GM12864 (cell line): ENCODE measurements at regions not wholly inside any gene's neighbourhood (a gene's known extent, or its start where the extent isn't known, plus 50 kb on each side); places are given as distances from the start of the nearest gene placed in this dataset.

Experiments used
- DNase-seq: peaks from one replicate; pipeline ENCODE4 v3.0.0-alpha.2; 2011; ENCODE audit warnings: low read depth
- H3K4me3 ChIP-seq: 2 replicates; pipeline ENCODE4 v1.5.1; 2011; ENCODE audit warnings: mild to moderate bottlenecking, low read depth, low read length, control low read depth
- TF ChIP-seq, protein P1 (sequence below): IDR thresholded peaks from 2 replicates; pipeline ENCODE4 v1.5.1; 2011; ENCODE audit warnings: low read depth, mild to moderate bottlenecking, moderate library complexity, low read length, control low read depth, inconsistent platforms; ENCODE audit errors: missing control alignments

DNA sequence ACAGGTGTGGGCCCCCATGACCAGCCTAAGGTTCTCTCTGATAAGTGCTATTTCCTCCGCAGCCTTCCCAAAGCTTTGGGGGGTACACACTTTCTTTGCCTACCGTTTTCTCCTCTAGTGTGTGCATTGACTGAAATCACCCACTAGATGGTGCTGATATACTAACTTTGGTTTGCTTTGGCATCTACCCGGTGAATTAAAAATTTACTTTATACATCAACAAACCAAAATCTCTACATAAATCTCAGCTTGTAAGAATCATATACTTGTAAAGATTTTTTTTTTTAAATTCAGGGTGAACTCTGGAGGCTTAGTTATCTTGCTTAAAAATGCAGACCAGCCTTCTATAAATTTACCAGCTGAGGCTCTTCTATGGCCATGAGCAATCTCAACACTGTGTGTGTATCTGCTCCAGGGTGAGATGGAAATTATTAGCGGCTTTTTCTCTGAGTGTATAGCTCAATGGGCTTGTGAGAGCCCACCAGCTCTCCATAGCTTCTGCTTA lies 475.7 kb upstream of the TNC start:
- TF ChIP-seq, protein P1, sequence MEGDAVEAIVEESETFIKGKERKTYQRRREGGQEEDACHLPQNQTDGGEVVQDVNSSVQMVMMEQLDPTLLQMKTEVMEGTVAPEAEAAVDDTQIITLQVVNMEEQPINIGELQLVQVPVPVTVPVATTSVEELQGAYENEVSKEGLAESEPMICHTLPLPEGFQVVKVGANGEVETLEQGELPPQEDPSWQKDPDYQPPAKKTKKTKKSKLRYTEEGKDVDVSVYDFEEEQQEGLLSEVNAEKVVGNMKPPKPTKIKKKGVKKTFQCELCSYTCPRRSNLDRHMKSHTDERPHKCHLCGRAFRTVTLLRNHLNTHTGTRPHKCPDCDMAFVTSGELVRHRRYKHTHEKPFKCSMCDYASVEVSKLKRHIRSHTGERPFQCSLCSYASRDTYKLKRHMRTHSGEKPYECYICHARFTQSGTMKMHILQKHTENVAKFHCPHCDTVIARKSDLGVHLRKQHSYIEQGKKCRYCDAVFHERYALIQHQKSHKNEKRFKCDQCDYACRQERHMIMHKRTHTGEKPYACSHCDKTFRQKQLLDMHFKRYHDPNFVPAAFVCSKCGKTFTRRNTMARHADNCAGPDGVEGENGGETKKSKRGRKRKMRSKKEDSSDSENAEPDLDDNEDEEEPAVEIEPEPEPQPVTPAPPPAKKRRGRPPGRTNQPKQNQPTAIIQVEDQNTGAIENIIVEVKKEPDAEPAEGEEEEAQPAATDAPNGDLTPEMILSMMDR, result peak; percentile 63
- peak; percentile 1 for DNase-seq
- H3K4me3 ChIP-seq, result no peak overlapping the region

DNA sequence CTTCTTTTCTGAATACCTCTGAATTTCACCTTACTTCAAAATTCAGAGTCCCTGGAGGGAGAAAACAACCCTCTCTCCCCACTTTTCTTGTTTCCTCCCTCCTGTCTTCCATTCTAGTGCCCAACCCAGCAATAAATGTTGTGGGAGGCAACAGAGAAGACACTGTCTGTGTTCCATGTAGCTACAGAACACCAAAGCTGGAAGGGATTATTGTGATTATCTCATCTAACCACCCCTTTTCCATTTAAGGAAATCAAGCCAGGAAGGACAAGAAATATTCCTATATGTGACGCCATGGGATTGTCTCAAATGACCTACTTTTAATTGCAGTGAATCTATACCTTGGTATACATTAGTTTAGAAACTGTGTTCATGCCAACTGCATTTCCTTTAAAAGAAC lies 476.6 kb upstream of the TNC start:
- TF ChIP-seq, protein P1, result no peak
- DNase-seq, result no peak
- no peak overlapping the region for H3K4me3 ChIP-seq

DNA sequence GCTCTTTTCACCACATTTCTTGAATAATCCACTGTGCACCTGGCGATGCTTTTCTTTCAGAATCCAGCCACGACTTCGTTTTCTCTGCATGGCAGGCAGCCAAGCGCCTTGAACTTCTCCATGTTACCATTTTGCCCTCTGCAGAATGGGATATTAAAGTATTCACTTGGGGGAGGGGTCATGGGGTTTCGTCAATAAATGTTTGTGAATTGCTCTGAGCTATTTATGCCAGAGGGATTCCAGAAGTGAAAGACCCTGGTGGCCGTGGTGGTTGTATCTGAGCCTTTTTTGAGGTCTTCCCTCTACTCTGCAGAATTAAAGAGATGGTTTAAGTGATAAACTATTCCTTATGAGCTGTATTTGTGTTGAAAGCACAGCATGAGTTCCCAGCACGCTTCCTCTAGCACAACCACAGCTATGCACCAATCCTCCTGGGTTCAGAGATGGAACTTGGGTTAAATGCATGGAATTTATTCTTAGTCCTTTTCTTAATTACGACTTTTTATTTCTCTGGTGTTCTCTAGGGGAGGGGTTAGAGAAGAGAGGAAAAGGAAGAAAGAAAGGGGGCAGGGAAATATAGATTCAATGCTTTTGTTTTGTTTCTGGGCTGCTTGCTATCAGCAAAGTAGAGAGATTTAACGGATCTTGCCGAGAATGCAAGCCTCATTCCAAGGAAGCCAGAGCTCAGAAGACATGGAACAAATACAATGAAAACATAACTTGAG lies 478.2 kb upstream of the TNC start:
- DNase-seq, result no peak
- H3K4me3 ChIP-seq, result no peak overlapping the region
- TF ChIP-seq, protein P1, result no peak

DNA sequence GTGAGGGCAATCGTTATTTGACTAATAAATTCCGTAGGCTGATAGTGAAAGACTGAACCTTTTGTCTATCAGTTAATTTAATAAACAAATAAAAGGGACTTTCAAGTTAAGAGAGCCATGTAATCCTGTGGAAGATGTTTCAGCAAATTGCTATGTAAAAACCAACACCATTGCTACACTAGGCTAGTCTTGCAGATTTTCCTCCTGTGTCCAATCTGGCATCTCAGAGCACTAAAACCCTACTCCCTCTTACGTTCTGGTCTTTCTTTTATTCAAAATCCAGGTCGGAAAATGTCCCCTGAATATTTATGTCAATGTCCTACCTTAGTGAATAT lies 478.8 kb upstream of the TNC start:
- TF ChIP-seq, protein P1, result no peak
- no peak overlapping the region for H3K4me3 ChIP-seq
- DNase-seq, result no peak

DNA sequence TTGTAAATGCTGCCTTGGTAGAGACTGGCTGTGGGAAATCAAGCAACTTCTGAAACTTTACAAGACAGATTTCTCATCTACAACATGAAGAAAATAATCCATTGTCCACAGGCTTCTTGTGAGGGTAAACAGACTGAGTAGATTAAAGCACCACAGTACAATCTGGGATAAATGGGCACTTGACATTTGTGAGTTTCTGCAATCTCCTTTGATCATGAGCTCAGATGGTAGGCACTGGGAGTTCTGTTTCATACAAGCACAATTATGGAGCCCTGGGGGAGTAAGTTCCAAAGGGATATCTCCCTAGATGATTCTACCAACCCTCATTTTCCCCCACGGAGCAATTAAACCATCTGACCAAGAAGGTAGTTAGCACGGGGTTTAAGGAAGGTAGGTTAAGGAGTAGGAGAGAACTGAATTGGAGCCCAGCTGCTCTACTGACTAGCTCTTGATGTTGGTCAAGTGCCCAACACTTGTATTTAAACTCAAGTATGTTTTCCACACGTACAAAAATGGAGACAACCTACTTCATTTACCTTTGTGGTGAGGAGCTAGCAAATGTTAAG lies 479.5 kb upstream of the TNC start:
- TF ChIP-seq, protein P1, result no peak
- no peak for DNase-seq
- H3K4me3 ChIP-seq, result no peak overlapping the region

DNA sequence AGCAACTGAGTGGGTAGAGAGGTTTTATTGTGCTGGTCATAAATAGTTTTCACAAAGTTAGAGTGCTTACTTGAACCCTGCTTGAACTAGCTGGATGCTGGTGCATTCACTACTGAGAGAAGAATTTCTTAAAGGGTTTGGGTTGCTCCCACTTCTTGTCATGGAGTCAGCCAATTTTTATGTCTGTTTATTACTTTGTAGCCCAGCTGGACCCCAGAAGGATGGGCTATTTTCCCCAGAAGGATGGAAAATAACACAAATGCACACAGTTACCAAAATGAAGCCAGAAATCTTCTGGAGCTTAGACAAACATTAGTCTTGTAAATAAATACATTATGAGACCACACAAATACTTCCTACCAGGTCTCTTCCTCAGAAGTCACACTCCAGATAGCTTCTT lies 480.8 kb upstream of the TNC start:
- DNase-seq, result no peak
- no peak overlapping the region for H3K4me3 ChIP-seq
- TF ChIP-seq, protein P1, result no peak

DNA sequence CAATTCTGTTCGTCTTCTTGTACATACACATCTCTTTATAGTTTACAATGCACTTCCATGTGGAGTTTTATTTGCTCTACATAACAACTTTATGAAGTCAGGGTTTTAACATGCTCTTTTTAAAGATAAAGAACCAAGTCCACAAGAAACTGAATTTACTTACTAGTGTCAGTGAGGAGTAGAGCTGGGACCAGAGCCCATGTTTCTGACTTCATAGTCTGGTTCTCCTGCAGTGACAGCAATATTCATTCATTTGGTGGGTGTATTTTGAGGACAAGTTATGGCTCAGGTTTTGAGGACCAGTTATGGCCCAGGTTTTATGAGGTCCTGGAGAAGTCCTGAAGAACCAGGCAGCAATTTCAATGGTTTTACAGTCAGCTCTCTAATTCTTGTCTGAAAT lies 481.9 kb upstream of the TNC start:
- H3K4me3 ChIP-seq, result no peak overlapping the region
- TF ChIP-seq, protein P1, result no peak
- no peak for DNase-seq
